ENCODE measurements at regions not wholly inside any gene's neighbourhood (a gene's known extent, or its start where the extent isn't known, plus 50 kb on each side); places are given as distances from the start of the nearest gene placed in this dataset.
"Not testable (repeated sequence)": the region's sequence is repeated elsewhere in the genome, so short reads cannot be mapped to it uniquely, and the experiment has no call there.

DNA sequence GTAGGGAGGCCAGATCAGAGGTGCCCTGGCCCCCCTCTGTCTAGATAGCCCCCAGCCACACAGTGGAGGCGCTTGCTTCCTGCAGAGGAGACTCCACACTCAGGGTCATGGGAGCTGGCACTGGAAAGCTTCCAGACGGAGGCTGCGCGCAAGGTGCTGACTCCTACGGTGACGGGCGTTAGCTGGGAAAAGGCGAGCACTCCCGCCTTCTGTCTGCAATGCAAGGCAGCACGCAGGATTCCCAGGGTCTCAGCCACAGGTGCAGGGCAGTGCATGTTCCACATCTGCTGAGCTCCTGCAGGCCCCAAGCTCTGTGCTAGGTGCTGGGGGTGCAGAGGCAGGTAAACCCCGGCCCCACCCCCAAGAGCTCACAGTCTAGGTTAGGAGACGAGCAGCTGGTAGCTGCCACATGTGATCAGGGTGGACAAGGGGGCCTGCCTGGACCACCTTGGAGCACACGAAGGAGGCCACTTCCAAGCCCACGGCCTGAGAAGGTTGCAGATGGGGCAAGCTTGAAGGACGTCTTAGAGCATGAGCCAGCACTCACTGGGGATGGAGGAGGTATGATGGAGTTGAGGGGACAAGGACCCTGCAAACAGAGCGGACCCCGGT, 310.9 kb upstream of the DIO3 start:
- Histone ChIP-seq H3K4me3 (ENCODE audit: low read depth, low read length) (no peak overlapping the region), H3K27me3 (ENCODE audit: control insufficient read depth, insufficient read depth, low read length) (no peaks in the 10 kb centered on the region), H3K4me1 (ENCODE audit: control insufficient read depth, insufficient read depth, low read length) (no peaks in the 10 kb centered on the region)

GRCh38 chr14:101250948-101251811, 310.1 kb upstream of the DIO3 start:
- H3K36me3 ChIP-seq (ENCODE audit: control insufficient read depth, insufficient read depth, low read length), result no peaks in the 10 kb centered on the region
- no peak overlapping the region for H3K4me3 ChIP-seq (ENCODE audit: low read depth, low read length)
- H3K27me3 ChIP-seq (ENCODE audit: control insufficient read depth, insufficient read depth, low read length), result no peaks in the 10 kb centered on the region
- H3K9ac ChIP-seq (ENCODE audit: low read depth, low read length), result no peak overlapping the region
- no peaks in the 10 kb centered on the region for H3K4me1 ChIP-seq (ENCODE audit: control insufficient read depth, insufficient read depth, low read length)
- no peaks in the 10 kb centered on the region for H3K9me3 ChIP-seq (ENCODE audit: control insufficient read depth, insufficient read depth, low read length)

More for the DNA sequence above, 310.9 kb upstream of the DIO3 start:
- H3K36me3 ChIP-seq (ENCODE audit: control insufficient read depth, insufficient read depth, low read length), result no peaks in the 10 kb centered on the region
- H3K9me3 ChIP-seq (ENCODE audit: control insufficient read depth, insufficient read depth, low read length), result no peaks in the 10 kb centered on the region
- no peak overlapping the region for H3K9ac ChIP-seq (ENCODE audit: low read depth, low read length)

GRCh38 chr14:101251812-101252442, 309.4 kb upstream of the DIO3 start:
- Histone ChIP-seq H3K27me3 (ENCODE audit: control insufficient read depth, insufficient read depth, low read length) (no peaks in the 10 kb centered on the region), H3K36me3 (ENCODE audit: control insufficient read depth, insufficient read depth, low read length) (no peaks in the 10 kb centered on the region), H3K9ac (ENCODE audit: low read depth, low read length) (no peak overlapping the region), H3K9me3 (ENCODE audit: control insufficient read depth, insufficient read depth, low read length) (no peaks in the 10 kb centered on the region), H3K4me3 (ENCODE audit: low read depth, low read length) (no peak overlapping the region), H3K4me1 (ENCODE audit: control insufficient read depth, insufficient read depth, low read length) (no peaks in the 10 kb centered on the region)

DNA sequence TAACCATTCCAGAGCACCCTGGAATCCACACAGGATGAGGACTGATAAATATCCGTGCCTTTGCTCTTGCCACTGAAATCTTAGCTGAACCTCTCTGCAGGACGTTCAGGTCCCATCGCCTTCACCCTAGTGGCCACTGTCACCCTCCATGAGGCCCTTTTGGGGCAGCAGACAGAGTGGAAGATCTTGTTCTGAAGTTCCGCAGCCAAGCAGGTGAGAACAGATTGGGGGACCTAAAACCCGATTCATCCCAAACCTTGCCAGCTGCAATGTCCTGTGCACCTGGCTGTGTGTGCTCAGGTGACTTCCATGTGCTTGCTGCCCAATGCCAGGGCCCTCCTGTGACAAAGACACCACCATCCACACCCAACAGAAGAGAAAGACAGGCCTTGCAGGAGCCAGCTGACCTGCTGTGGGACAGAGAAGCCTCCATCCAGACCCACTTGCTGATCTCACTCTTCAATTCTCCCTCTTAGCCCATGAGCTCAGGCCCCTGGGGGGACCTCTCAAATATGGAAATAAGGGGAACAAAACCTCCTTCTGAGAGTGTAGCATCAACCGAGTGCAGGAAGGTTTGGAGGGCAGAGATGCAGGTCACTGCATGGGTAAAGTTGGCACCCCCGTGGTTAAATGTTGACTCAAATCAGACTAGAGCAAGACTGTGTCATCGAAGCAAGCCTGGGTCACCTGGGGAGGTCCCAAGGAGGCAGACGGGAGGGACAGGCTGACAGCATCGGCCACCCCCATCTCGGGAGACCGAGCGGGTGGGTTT, 308.7 kb upstream of the DIO3 start:
- no peaks in the 10 kb centered on the region for H3K36me3 ChIP-seq (ENCODE audit: control insufficient read depth, insufficient read depth, low read length)
- no peaks in the 10 kb centered on the region for H3K27me3 ChIP-seq (ENCODE audit: control insufficient read depth, insufficient read depth, low read length)
- H3K9me3 ChIP-seq (ENCODE audit: control insufficient read depth, insufficient read depth, low read length), result no peaks in the 10 kb centered on the region
- no peak overlapping the region for H3K9ac ChIP-seq (ENCODE audit: low read depth, low read length)
- H3K4me1 ChIP-seq (ENCODE audit: control insufficient read depth, insufficient read depth, low read length), result no peaks in the 10 kb centered on the region
- no peak overlapping the region for H3K4me3 ChIP-seq (ENCODE audit: low read depth, low read length)

- Histone ChIP-seq H3K36me3 (ENCODE audit: control insufficient read depth, insufficient read depth, low read length) (no peaks in the 10 kb centered on the region), H3K9ac (ENCODE audit: low read depth, low read length) (no peak overlapping the region), H3K9me3 (ENCODE audit: control insufficient read depth, insufficient read depth, low read length) (no peaks in the 10 kb centered on the region), H3K4me1 (ENCODE audit: control insufficient read depth, insufficient read depth, low read length) (no peaks in the 10 kb centered on the region), H3K27me3 (ENCODE audit: control insufficient read depth, insufficient read depth, low read length) (no peaks in the 10 kb centered on the region), H3K4me3 (ENCODE audit: low read depth, low read length) (no peak overlapping the region)
Measured at GRCh38 chr14:101253948-101254347, 307.3 kb upstream of the DIO3 start.

DNA sequence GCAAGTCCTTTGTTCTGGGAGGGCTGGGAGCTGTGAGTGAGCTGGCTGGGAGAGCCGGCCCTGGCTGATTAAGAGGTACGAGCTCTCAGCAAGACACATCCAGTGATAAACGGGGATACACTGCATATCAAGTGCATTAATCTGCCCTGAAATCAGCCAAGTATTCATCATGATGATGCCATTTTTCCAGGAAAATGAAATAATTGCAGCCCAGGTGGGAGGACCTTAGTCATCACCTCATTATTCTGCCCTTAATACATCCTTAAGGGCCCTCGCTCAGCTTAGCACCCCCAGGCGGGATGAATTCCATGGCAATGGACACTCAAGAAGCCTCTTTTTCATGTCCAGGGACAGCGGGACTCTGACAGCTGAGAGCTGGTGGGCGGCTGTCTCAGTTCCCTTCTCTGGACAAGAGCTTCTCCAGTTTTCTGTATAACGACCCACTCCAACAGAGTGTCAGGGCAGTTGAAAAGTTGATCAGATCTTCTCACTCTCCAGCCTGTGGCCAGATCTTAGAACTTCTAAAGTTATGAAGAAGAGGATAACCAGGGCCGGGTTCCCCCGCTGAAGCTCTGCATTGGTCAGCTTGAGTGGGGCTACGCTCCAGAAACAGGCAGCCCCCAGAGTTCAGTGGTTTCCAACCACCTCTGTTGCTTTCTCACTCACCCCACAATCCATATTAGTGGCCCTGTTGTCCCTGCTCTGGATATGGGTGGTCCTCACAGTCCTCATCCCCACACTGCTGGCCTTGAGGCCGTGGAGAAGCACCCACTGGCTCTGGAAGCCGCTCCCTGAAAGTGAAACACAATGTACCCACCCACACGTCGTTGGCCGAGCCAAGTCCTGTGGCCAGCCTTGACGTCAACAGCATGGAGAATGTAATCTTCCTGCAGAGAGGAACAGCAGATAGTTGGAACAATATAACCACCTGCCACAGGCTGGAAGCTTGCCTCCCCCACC, 306.2 kb upstream of the DIO3 start:
- no peaks in the 10 kb centered on the region for H3K27me3 ChIP-seq (ENCODE audit: control insufficient read depth, insufficient read depth, low read length)
- no peak overlapping the region for H3K4me3 ChIP-seq (ENCODE audit: low read depth, low read length)
- H3K9ac ChIP-seq (ENCODE audit: low read depth, low read length), result no peak overlapping the region
- no peaks in the 10 kb centered on the region for H3K9me3 ChIP-seq (ENCODE audit: control insufficient read depth, insufficient read depth, low read length)
- H3K36me3 ChIP-seq (ENCODE audit: control insufficient read depth, insufficient read depth, low read length), result no peaks in the 10 kb centered on the region
- no peaks in the 10 kb centered on the region for H3K4me1 ChIP-seq (ENCODE audit: control insufficient read depth, insufficient read depth, low read length)

- Histone ChIP-seq H3K4me1 (ENCODE audit: control insufficient read depth, insufficient read depth, low read length) (no peaks in the 10 kb centered on the region), H3K36me3 (ENCODE audit: control insufficient read depth, insufficient read depth, low read length) (no peaks in the 10 kb centered on the region), H3K4me3 (ENCODE audit: low read depth, low read length) (no peak overlapping the region), H3K27me3 (ENCODE audit: control insufficient read depth, insufficient read depth, low read length) (no peaks in the 10 kb centered on the region), H3K9me3 (ENCODE audit: control insufficient read depth, insufficient read depth, low read length) (no peaks in the 10 kb centered on the region), H3K9ac (ENCODE audit: low read depth, low read length) (no peak overlapping the region)
Measured at GRCh38 chr14:101255765-101256125, 305.6 kb upstream of the DIO3 start.

GRCh38 chr14:101256266-101256665, 305.0 kb upstream of the DIO3 start:
- no peaks in the 10 kb centered on the region for H3K27me3 ChIP-seq (ENCODE audit: control insufficient read depth, insufficient read depth, low read length)
- H3K9ac ChIP-seq (ENCODE audit: low read depth, low read length), result no peak overlapping the region
- H3K9me3 ChIP-seq (ENCODE audit: control insufficient read depth, insufficient read depth, low read length), result no peaks in the 10 kb centered on the region
- no peaks in the 10 kb centered on the region for H3K36me3 ChIP-seq (ENCODE audit: control insufficient read depth, insufficient read depth, low read length)
- H3K4me3 ChIP-seq (ENCODE audit: low read depth, low read length), result no peak overlapping the region
- H3K4me1 ChIP-seq (ENCODE audit: control insufficient read depth, insufficient read depth, low read length), result no peaks in the 10 kb centered on the region

GRCh38 chr14:101257551-101257950, 303.7 kb upstream of the DIO3 start:
- H3K9ac ChIP-seq (ENCODE audit: low read depth, low read length), result no peak overlapping the region
- no peak overlapping the region for H3K4me3 ChIP-seq (ENCODE audit: low read depth, low read length)
- no peaks in the 10 kb centered on the region for H3K9me3 ChIP-seq (ENCODE audit: control insufficient read depth, insufficient read depth, low read length)
- no peaks in the 10 kb centered on the region for H3K27me3 ChIP-seq (ENCODE audit: control insufficient read depth, insufficient read depth, low read length)
- no peaks in the 10 kb centered on the region for H3K4me1 ChIP-seq (ENCODE audit: control insufficient read depth, insufficient read depth, low read length)
- H3K36me3 ChIP-seq (ENCODE audit: control insufficient read depth, insufficient read depth, low read length), result no peaks in the 10 kb centered on the region

DNA sequence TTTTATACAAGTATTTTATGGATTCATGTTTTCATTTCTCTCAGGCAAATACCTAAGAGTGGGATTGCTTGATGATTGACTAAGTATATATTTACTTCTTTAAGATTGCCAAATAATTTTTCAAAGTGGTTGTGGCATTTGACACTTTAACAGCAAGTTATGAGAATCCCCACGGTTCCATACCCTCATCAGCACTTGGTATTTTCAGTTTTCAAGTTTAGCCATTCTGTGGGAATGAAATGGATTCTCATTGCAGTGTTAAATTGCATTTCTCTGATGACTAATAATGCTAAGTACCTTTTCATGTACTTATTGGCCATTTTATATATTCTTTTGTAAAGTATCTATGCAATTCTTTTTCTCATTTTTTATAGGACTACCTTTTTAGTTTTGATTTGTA, 301.5 kb upstream of the DIO3 start:
- Histone ChIP-seq H3K4me3 (ENCODE audit: low read depth, low read length) (no peak overlapping the region), H3K27me3 (ENCODE audit: control insufficient read depth, insufficient read depth, low read length) (no peaks in the 10 kb centered on the region), H3K9ac (ENCODE audit: low read depth, low read length) (no peak overlapping the region), H3K36me3 (ENCODE audit: control insufficient read depth, insufficient read depth, low read length) (no peaks in the 10 kb centered on the region), H3K4me1 (ENCODE audit: control insufficient read depth, insufficient read depth, low read length) (no peaks in the 10 kb centered on the region), H3K9me3 (ENCODE audit: control insufficient read depth, insufficient read depth, low read length) (no peaks in the 10 kb centered on the region)

DNA sequence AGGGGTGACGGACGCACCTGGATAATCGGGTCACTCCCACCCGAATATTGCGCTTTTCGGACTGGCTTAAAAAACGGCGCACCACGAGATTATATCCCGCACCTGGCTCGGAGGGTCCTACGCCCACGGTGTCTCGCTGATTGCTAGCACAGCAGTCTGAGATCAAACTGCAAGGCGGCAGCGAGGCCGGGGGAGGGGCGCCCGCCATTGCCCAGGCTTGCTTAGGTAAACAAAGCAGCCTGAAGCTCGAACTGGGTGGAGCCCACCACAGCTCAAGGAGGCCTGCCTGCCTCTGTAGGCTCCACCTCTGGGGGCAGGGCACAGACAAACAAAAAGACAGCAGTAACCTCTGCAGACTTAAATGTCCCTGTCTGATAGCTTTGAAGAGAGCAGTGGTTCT, 294.9 kb upstream of the DIO3 start:
- not testable (repeated sequence) for H3K9ac ChIP-seq (ENCODE audit: low read depth, low read length); H3K4me1 ChIP-seq (ENCODE audit: control insufficient read depth, insufficient read depth, low read length); H3K9me3 ChIP-seq (ENCODE audit: control insufficient read depth, insufficient read depth, low read length); H3K36me3 ChIP-seq (ENCODE audit: control insufficient read depth, insufficient read depth, low read length); H3K4me3 ChIP-seq (ENCODE audit: low read depth, low read length); H3K27me3 ChIP-seq (ENCODE audit: control insufficient read depth, insufficient read depth, low read length)

All from iPS-15b (cell line).